ENCODE measurements at regions not wholly inside any gene's neighbourhood (a gene's known extent, or its start where the extent isn't known, plus 50 kb on each side); places are given as distances from the start of the nearest gene placed in this dataset.

DNA sequence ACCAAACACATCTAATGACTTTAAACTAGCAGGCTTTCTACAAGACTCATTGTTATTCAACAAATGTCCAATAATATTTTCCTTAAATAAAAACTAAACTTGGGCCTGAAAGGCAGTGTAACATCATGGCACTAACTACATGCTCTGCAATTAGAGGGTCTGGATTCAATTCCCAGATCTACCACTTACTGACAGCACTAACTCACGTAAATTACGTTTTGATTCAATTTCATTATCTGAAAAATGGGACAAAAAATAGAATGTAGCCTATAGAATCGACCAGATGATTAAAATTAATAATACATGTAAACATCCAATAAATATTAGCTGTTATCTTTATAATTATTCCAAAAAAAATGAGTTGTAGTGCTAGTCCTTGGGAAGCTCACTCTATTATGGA is 98.0 kb upstream of the DDX18 start:
- no peak for TF ChIP-seq CTCF (IDR thresholded peaks at IDR 0.05; ENCODE audit: borderline replicate concordance, extremely low read depth, insufficient read depth)
- Histone ChIP-seq H3K9ac (ENCODE audit: low read length in 3 of 3) (no peak overlapping the region), H3K36me3 (ENCODE audit: control insufficient read depth in 2 of 3, insufficient read depth in 3 of 3, low read length in 3 of 3) (no peaks in the 10 kb centered on the region), H3K27me3 (ENCODE audit: control insufficient read depth, insufficient read depth, low read length) (no peaks in the 10 kb centered on the region), H3K4me1 (ENCODE audit: control insufficient read depth in 2 of 3, insufficient read depth in 2 of 3, low read depth in 1 of 3, low read length in 3 of 3) (no peaks in the 10 kb centered on the region), H3K27ac (ENCODE audit: low read depth in 2 of 2, low read length in 2 of 2) (no peak overlapping the region), H3K4me3 (ENCODE audit: low read length in 3 of 3) (no peak overlapping the region), H3K9me3 (ENCODE audit: control insufficient read depth in 2 of 3, insufficient read depth in 1 of 3, low read length in 3 of 3) (no peaks in the 10 kb centered on the region)
- FAIRE-seq (no peak), DNase-seq (no peak)
- intact Hi-C loops (cut with DNase I): no loop called here

DNA sequence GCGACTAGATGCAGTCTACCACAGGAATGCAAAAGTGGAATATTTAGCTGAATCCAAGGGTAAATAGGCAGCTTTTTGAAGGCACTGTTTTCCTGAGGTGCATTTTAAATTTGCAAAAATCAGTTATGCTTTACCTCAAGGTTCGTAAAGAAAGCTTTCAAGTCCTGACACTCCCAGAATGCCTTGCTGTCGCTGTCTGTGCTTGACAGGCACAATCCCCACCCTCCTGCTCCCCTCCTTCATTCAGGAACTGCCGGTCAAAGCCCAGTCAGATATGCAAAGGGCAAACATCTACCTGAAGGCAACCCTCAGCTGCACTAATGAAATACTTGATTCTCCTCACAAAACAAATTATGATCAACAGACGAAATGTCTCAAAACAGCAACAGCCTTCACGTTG is 97.4 kb upstream of the DDX18 start:
- H3K9me3 ChIP-seq (ENCODE audit: control insufficient read depth in 2 of 3, insufficient read depth in 1 of 3, low read length in 3 of 3): no peaks in the 10 kb centered on the region
- intact Hi-C loops (cut with DNase I): no loop called here
- DNase-seq (no peak), FAIRE-seq (no peak)
- H3K27me3 ChIP-seq (ENCODE audit: control insufficient read depth, insufficient read depth, low read length): no peaks in the 10 kb centered on the region
- no peak overlapping the region for H3K27ac ChIP-seq (ENCODE audit: low read depth in 2 of 2, low read length in 2 of 2)
- H3K36me3 ChIP-seq (ENCODE audit: control insufficient read depth in 2 of 3, insufficient read depth in 3 of 3, low read length in 3 of 3): no peaks in the 10 kb centered on the region
- no peak overlapping the region for H3K4me3 ChIP-seq (ENCODE audit: low read length in 3 of 3)
- TF ChIP-seq CTCF (IDR thresholded peaks at IDR 0.05; ENCODE audit: borderline replicate concordance, extremely low read depth, insufficient read depth): no peak
- H3K9ac ChIP-seq (ENCODE audit: low read length in 3 of 3): no peak overlapping the region
- no peaks in the 10 kb centered on the region for H3K4me1 ChIP-seq (ENCODE audit: control insufficient read depth in 2 of 3, insufficient read depth in 2 of 3, low read depth in 1 of 3, low read length in 3 of 3)

DNA sequence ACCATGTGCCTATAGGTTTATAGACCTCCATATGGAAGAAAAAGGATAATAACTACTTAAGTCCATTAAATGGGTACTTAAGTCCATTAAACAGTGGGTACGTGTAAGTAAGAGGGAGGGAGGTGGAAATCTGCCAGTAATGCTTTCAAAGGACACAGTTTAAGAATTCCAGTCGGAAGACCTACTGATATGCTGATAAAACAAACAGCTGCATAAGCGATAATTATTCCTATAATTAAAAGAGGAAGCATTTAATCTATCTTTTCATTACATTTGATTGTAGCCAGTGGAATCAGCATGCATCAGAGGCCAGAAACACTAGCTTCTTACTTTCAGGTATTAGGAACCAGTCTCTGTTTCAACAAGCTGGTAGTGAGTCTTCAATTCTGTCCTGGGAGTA is 96.4 kb upstream of the DDX18 start:
- TF ChIP-seq CTCF (IDR thresholded peaks at IDR 0.05; ENCODE audit: borderline replicate concordance, extremely low read depth, insufficient read depth): no peak
- H3K4me1 ChIP-seq (ENCODE audit: control insufficient read depth in 2 of 3, insufficient read depth in 2 of 3, low read depth in 1 of 3, low read length in 3 of 3): no peaks in the 10 kb centered on the region
- DNase-seq (no peak), FAIRE-seq (no peak)
- no peaks in the 10 kb centered on the region for H3K27me3 ChIP-seq (ENCODE audit: control insufficient read depth, insufficient read depth, low read length)
- intact Hi-C loops (cut with DNase I): no loop called here
- H3K9me3 ChIP-seq (ENCODE audit: control insufficient read depth in 2 of 3, insufficient read depth in 1 of 3, low read length in 3 of 3): no peaks in the 10 kb centered on the region
- no peak overlapping the region for H3K9ac ChIP-seq (ENCODE audit: low read length in 3 of 3)
- H3K4me3 ChIP-seq (ENCODE audit: low read length in 3 of 3): no peak overlapping the region
- no peak overlapping the region for H3K27ac ChIP-seq (ENCODE audit: low read depth in 2 of 2, low read length in 2 of 2)
- H3K36me3 ChIP-seq (ENCODE audit: control insufficient read depth in 2 of 3, insufficient read depth in 3 of 3, low read length in 3 of 3): no peaks in the 10 kb centered on the region

- FAIRE-seq (no peak), DNase-seq (no peak)
- Histone ChIP-seq H3K27ac (ENCODE audit: low read depth in 2 of 2, low read length in 2 of 2) (no peak overlapping the region), H3K27me3 (ENCODE audit: control insufficient read depth, insufficient read depth, low read length) (no peaks in the 10 kb centered on the region), H3K4me3 (ENCODE audit: low read length in 3 of 3) (no peak overlapping the region), H3K4me1 (ENCODE audit: control insufficient read depth in 2 of 3, insufficient read depth in 2 of 3, low read depth in 1 of 3, low read length in 3 of 3) (peaks cover 0 to 6% (median 4%) of the 10 kb centered on the region in 3 donors), H3K36me3 (ENCODE audit: control insufficient read depth in 2 of 3, insufficient read depth in 3 of 3, low read length in 3 of 3) (no peaks in the 10 kb centered on the region), H3K9ac (ENCODE audit: low read length in 3 of 3) (no peak overlapping the region), H3K9me3 (ENCODE audit: control insufficient read depth in 2 of 3, insufficient read depth in 1 of 3, low read length in 3 of 3) (no peaks in the 10 kb centered on the region)
- TF ChIP-seq CTCF (IDR thresholded peaks at IDR 0.05; ENCODE audit: borderline replicate concordance, extremely low read depth, insufficient read depth): no peak
- intact Hi-C loops (cut with DNase I): no loop called here
Observed at GRCh38 chr2:117720765-117721164, 93.7 kb upstream of the DDX18 start.

All from kidney (tissue), 13 donors.